ENCODE measurements at regions not wholly inside any gene's neighbourhood (a gene's known extent, or its start where the extent isn't known, plus 50 kb on each side); places are given as distances from the start of the nearest gene placed in this dataset.

GRCh38 chr20:22954661-22955060 is 80.5 kb upstream of the SSTR4 start:
- TF ChIP-seq ZNF274 (IDR thresholded peaks at IDR 0.05; ENCODE audit: low read depth, low read length) (no peak), YY1 (IDR thresholded peaks at IDR 0.05; ENCODE audit: insufficient read depth, insufficient read length) (no peak), SUZ12 (IDR thresholded peaks at IDR 0.05; ENCODE audit: extremely low read depth, insufficient read depth, insufficient read length) (no peak)
